GM18507 (cell line): ENCODE measurements at regions not wholly inside any gene's neighbourhood (a gene's known extent, or its start where the extent isn't known, plus 50 kb on each side); places are given as distances from the start of the nearest gene placed in this dataset.

Experiments
- DNase-seq: peaks from one replicate; pipeline ENCODE4 v3.0.0; 2011; ENCODE audit warnings: low read depth; ENCODE audit not compliant: insufficient read length; ENCODE audit errors: extremely low spot score
- FAIRE-seq: peaks from 2 replicates; lab custom pipeline; 2011; peaks lifted over from hg19 to GRCh38; lab: Jason Lieb, UNC

DNA sequence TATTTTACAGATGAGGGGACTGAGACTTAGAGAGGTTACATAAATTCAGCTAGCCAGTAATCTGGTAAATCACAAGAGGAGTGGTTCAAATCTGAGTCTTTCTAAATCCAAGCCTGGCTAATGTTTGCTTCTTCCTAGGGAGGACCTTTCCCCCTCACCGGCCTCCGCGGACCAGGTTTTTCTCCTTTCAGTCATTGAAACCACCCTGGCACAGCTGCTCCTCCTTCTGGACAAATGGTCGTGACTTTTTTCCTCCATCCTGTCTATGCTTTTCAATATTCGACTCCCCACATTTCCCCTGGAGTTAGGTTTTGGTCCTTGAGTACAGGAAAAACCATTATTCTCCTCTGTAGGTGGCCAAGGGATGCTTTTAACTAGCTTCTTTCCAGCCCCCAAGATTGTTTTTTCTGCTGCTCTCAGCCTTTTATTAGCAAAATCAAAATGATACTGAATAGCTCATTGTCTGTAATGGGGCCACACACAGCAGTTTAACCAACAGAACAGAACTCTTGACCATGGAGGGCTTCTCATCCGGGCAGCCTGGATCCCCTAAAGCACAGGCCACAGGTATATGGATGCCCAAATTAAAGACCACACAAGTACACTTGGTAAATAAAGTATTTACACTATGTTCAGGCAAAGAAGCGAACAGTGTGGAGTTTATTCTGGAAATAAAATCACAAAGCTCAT lies 85.9 kb upstream of the KLHL25 start:
- FAIRE-seq (no peak), DNase-seq (no peak)

DNA sequence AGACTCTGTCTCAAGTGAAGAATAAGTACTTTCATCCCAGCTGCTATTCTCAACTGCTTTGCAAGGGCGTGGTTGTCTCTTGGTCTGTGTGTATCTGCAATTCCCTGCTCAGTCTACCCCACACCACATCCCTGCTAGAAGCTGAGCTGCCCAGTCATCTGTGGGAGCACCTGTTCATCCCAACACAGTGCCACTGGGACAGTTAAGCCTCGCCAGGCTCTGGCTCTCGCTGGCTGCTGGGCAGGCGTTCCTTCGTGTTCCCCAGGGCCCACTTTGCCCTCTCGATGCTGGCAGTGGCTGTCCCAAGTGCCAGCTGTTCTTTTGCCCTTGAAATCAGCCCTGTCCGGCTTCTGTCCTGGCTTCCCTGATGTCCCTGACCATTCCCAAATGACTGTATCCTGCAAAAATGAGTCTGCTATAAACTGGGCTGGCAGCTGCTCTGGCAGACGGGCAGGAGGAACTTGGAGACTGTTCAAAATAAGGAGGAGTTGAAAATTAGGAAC lies 91.6 kb upstream of the KLHL25 start:
- no peak for DNase-seq
- no peak for FAIRE-seq

DNA sequence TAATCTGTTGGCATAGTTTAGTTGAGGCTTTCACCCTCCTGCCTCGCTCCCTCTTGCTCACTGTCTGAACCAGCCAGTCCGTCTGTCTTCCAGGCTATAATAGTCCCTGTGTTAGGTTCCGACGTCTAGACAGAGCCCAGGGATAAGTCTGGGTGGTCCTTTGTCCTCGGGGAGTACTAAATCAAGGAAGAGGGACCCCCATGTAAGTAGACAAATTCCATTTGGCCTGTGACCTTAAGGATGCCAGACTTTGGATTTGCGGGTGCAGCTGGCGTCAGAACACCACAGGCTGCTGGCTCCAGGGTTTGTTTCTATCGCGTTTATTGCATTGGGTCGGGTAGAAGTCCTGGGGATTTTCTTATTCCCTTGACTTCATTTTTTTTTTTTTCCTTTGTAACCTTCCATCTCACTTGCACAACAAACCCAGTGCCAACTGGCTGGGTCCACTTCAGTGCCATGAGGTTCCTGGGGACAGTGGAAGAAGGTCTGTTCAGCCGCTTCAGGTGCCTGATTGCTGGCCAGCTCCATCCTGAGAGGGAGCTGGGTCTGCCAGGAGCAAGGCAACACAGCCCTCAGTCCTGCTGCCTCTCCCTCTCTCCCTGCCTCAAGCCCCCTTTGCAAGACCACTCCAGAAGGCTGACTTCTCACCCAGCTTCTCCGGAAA lies 95.4 kb upstream of the KLHL25 start:
- FAIRE-seq: no peak
- no peak for DNase-seq

DNA sequence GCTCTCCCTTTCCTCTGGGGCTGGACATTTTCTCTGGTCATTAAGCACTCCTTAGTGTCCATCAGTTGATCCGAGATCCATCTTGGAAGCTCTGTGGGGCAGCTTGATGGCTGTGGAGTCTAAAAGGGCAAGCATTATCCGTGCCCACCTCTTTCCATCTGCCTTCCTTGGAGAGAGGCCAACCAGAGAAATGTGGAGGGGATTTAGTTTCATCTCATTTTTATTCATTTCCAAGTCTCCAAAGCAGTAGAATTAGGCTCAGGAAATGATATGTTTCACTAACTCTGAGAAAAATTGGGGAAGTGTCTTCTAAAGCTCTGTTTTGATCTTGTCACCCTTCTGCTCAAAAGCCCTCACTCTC lies 95.9 kb upstream of the KLHL25 start:
- FAIRE-seq (no peak), DNase-seq (no peak)

DNA sequence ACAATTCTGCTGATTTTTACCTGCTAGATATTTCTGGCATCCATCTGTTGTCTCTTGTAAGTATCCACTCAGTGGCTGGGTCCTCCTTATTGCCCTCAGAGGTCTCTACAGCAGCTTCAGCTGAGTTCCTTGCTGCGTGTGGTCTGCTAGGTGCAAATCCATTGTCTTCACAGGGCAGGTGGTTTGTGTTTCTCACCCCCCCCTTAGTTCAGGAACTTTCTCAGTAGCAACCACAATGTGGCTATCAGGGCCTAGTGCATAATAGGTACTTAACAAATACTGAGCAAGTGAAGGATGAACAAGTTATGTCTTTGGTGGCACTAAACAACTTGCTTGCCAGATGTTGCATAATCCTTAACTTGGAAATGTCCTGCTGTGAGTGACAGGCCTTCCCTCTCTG lies 96.7 kb upstream of the KLHL25 start:
- FAIRE-seq (no peak), DNase-seq (no peak)

DNA sequence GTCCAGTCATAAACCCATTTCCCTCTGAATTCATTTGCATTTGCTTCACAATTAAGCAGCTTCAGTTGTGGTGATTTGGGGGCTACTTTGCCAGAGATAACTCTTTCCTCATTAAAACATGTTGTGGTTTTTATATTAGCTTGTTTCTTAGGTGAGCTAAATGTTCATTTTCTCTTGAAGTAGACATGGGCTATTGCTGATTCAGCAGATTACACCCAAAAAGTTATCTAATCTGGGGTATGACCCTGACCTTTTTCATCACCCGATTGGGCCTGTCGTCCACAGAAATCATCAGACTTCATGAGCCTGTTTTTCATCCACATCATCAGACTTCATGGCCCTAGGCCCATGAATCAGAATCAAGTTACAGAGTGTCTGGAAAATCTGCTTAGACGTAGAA lies 97.5 kb upstream of the KLHL25 start:
- FAIRE-seq: no peak
- DNase-seq: no peak

DNA sequence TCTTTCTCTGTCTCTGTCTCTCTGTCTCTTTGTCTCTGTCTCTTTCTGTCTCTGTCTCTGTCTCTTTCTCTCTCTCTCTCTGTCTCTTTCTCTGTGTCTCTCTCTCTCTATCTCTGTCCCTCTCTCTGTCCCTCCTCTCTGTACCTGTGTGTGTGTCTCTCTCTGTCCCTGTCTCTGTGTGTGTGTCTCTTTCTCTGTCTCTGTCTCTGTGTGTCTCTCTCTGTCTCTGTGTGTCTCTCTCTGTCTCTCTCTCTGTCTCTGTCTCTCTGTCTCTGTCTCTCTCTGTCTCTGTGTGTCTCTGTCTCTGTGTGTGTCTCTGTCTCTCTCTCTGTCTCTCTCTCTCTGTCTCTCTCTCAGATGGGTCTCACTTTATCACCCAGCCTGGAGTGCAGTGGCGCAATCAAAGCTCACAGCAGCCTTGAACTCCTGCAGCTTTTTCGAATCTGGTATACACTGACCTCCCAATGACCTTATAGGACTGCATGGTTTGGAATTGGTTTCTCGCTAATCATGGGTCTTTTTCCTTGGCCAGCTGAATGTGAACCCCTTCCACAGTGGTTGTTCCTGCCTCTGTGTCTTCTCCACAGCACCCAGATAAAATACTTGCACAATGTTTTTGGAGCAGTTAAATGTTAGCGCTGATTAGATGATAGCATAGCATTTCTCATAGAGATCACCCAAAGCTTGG lies 102.6 kb upstream of the KLHL25 start:
- FAIRE-seq: peak; percentile 65
- no peak for DNase-seq

DNA sequence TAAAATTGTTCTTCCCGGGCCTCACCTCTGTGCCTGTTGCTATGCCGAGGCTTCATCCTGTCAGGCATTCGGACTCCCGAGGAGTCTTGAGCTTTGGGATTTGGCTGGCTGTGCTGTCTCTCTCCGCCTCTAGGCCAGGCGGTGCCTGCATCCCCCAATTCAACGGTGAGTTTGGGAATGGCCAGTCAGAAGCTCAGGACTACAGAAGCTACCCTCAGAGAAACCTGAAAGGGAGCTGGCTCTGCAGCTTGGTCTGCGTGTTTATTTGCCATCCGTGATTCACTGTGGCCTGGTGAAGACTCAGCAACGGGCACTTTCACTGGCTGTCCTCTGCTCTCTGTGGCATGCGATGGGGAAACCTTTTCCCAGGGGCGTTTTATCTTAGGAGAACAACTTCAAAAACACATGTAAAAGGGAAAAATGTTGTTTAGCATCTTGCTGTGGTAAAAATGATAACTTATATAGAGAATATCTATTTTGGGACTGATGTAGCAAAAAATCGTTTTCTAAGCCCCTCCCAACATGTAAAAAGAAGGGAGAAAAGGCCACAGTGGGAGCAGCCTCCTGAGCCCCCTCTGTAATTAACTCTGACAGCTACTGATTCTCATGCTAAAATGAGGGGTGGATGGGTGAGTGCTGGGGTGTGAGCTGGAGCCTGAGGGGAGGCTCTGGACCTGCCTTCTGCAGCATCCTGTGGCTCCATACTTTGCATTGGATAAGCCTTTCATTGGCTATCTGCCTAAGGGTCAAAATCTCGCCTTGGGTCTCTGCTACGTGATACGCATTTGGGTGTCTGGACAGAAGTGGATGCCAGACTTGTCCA lies 103.4 kb upstream of the KLHL25 start:
- FAIRE-seq (no peak), DNase-seq (no peak)

DNA sequence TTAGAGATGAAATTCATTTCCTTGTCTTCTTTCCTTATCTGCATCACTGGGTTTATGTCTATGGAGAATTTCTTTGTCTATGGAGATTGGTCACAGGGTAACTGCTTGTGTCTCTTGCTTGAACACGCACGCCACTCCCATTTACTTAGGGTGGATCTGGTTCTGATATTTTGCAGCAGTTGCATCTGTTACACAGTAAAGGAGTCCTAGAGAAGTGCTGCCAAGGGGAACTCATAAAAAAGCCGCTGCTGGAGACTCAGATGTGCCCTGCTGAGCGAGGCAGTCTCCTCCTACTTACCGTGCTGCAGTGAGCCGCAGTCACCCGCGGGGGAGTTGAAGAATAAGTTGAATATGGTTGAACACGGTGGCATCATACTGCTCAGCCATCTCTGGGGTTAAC lies 105.2 kb upstream of the KLHL25 start:
- FAIRE-seq (no peak), DNase-seq (no peak)

DNA sequence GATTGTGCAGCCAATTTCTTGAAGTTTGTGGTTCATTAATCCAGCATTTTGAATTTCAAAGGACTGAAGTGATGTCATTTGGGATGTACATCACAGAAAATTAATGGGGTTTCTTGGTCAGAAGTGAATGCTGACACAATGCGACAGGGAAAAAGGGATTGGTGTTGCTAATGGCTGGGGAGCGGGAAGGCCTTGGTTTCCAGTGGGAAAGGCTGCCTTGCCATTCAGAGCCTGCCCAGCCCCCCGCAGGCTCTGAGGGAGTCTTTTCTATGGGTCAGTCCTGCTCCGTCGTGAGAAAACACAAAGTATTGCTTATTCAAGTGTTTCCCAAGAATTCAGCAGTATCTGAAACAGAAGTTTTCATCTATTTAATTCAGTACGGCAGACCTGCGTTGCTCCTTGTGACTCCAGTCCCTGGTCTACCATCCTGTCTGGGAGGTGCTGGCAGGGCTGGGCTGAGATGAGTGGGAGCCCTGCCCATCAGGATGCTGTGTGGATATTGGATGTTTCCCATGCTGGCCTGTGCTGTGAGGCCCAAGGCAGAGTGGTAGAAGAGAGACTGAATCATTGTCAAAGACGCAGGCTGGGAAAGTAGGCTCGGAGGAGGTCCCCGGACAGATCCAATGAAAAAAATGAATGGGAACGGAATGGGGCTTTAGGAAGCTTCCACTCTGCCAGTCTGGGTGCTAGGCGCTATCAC lies 111.2 kb upstream of the KLHL25 start:
- FAIRE-seq: no peak
- DNase-seq: no peak

DNA sequence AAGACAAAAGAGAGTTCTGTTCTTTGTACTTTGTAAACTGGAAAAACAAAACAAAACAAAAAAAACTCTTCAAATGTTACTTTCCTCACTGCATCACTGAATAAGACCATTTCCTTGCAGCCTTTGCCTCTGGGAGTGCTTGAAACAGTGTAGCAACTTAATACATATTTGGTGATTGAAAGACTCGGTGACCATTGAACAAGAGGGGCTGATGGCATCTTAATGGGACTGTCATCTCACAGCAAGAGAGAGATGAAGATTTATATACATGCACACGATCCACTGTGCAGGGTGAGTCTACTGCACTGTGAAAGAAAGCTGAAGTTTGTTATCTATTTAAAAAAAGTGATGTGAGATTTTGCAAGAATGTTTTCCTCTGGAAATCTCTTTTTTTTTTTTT lies 111.9 kb upstream of the KLHL25 start:
- DNase-seq (no peak), FAIRE-seq (no peak)

DNA sequence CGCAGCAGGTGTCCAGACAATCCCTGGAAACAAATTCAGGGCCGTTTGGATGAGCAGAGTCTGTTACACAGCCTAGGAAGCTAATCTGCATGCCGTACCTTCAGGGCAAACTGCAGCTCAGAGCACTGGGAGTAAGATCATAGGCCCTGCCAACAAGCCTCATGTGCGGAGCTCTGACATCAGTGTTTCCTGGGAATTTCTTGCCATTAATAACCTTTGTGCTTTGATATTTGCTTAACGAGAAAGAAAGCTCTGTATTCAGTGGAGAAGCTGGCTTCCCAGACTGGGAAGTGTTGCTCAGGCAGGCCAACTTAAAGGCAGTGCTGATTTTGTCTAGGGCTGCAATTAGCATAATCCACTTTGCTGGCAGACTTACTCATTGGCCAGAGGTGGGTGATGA lies 116.1 kb upstream of the KLHL25 start:
- FAIRE-seq (no peak), DNase-seq (no peak)

DNA sequence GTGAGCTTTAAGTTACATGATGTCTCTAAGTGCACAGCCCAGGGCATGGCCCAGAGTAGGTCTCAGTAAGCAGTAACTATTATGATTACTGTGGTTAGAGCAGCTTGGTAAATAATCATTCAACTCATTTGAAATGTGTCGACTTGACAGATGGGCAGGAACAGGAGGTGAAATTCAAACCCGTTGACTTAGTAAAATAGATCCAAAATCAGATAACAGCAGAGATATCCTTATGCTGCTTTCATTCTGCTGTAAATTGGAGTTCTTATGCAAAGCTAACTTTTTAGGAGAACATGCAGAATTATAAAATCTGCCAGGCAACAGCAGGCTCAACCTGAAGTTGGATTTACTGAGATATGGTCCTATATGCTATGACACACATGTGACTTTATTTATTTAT lies 118.7 kb upstream of the KLHL25 start:
- no peak for FAIRE-seq
- no peak for DNase-seq

DNA sequence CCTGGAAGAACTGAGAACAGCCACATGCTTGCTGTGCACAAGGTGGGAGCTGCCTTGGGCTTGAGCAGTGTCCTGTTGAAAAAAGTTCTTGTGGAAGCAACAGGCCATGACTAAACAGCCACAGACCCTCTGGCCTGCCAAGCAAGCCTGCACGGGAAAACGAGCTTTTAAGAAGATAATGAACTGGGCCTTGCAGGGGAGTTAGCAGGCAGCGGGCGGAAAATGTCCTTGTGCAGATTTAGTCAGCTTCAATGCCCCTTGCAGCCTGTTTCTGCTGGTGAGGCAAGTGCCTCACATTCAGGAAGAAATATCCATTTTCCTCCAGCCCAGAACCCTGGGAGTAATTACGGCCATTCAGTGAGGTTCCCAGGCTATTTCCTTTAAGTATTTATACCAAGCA lies 126.2 kb upstream of the KLHL25 start:
- FAIRE-seq (no peak), DNase-seq (no peak)

DNA sequence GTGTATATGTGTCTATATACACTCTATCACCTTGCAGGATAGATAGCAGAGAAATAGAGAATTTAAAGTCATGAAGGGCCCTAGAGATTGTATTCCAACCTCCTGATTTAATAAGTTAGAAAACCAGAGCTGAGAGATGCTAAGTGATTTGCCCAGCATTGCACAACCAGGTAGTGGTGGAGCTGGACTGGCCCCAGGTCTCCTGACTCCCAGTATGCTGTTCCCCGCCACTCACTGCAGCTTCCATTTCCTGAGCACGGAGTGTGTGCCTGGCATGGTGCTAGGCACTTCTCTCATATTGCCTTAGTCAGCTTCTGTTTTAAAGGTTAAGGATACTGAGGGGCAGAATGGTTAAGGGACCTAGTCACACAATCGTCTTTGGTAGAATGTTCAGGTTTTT lies 129.4 kb upstream of the KLHL25 start:
- FAIRE-seq (no peak), DNase-seq (no peak)

DNA sequence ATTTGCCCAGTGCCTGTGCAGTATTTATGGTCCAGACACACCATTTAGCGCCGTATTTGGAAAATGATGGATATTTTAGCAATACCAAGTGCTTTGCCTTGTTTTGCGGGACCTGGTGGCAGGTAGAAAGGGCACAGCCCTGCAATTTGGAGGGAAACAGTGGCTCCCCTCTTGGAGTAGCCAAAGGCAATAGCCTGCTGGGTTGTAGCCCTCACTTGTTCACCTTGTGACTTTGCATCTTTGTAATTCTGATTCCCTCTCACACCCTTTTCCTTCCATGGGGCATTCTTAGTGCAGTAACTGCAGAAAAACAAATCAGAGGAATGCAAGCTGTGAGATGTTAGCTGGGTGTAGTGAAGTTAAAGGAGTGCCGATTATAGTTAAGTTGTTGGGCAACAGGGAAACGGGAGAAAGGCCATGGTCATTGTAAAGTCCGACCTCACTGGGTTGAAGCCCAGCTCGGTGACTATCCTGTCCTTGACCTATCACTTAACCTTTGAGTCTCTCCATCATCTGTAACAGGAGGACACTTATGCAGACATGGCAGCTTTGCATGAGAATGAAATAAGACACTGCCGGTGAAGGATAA lies 131.0 kb upstream of the KLHL25 start:
- no peak for FAIRE-seq
- no peak for DNase-seq

DNA sequence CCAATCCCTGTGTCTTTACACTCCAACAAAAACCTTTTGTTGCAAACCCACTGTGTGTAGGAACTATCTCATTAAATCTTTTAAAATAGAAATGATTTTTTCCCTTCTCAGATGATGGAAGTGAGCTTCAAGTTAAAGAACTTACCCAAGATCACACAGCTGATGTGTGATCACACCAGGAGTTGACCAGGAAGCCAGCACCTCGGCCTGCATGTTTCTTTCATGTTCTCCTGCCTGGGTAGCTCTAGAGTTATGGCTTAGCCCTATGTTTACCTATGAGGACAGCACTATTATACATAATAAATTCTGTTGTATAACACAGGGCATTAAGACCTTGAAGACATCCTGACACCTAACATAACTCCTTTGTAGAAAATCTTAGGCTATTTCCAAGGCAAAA lies 132.1 kb upstream of the KLHL25 start:
- no peak for FAIRE-seq
- no peak for DNase-seq

DNA sequence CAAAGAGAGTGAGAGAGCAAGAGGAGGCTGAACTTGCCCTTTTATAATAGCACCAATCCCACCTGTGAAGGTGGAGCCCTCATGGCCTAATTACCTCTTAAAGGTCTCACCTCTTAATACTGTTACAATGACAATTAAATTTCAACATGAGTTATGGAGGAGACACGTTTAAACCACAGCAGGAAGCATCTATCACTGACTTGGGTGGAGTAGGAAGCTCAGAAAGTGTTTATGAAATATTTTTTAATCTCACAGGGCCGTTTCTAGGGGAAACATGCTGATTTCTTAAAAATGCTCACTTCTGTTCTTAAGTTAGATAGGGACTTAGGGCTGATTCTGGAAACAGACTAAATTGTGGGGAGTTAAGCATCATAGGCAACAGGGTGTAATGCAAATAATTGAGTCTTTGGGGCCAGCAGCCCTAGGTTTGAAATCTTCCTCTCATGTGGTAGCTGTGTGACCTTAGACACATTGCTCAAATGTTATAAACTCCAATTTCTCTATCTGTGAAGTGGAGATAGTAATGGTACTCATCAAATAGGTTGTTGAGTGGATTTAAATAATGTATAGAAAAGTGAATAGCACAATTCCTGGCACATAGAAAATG lies 133.3 kb upstream of the KLHL25 start:
- FAIRE-seq: no peak

DNA sequence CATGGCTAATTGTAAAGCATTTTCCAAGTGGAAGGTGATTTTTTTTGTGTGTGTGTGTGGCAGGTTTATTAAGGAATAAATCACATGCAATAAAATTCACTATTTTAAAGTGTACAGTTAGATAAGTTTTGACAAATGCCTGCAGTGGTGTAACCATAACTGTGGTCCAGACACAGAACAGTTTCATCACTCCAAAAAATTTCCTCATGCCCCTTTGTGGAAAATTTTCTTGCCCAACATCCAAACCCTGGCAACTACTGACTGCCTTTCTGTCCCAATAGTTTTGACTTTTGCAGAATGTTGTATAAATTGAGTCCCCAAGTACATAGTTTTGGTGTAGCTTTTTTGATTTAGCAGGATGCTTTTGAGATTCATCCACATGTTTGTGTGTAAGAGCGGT lies 135.1 kb upstream of the KLHL25 start:
- no peak for FAIRE-seq
- no peak for DNase-seq

More for the DNA sequence above, 133.3 kb upstream of the KLHL25 start:
- DNase-seq: no peak
